ENCODE measurements at regions not wholly inside any gene's neighbourhood (a gene's known extent, or its start where the extent isn't known, plus 50 kb on each side); places are given as distances from the start of the nearest gene placed in this dataset.

- TF ChIP-seq CTCF (IDR thresholded peaks at IDR 0.05): no peak
- TF ChIP-seq POLR2A (IDR thresholded peaks at IDR 0.05): no peak
- TF ChIP-seq POLR2AphosphoS5 (IDR thresholded peaks at IDR 0.05; ENCODE audit: insufficient read depth in 1 of 2, low read depth in 1 of 2): no peak
Observed at GRCh38 chr7:106337754-106338153, 53.0 kb upstream of the NAMPT start.
